ENCODE measurements at regions not wholly inside any gene's neighbourhood (a gene's known extent, or its start where the extent isn't known, plus 50 kb on each side); places are given as distances from the start of the nearest gene placed in this dataset.
"Not testable (repeated sequence)": the region's sequence is repeated elsewhere in the genome, so short reads cannot be mapped to it uniquely, and the experiment has no call there.

- no peak overlapping the region for H3K4me2 ChIP-seq (ENCODE audit: low read depth, low read length)
- no peaks in the 10 kb centered on the region for H3K36me3 ChIP-seq (ENCODE audit: control insufficient read depth, insufficient read depth, low read length)
- no peaks in the 10 kb centered on the region for H4K20me1 ChIP-seq (ENCODE audit: insufficient read depth, low read length)
- H2AK5ac ChIP-seq (ENCODE audit: low read depth, low read length), result no peak overlapping the region
- H3K9ac ChIP-seq (ENCODE audit: low read depth, low read length), result no peak overlapping the region
- H4K8ac ChIP-seq (ENCODE audit: low read depth in 2 of 2, low read length in 2 of 2), result no peak overlapping the region
- H3K4me1 ChIP-seq (ENCODE audit: control insufficient read depth, insufficient read depth, low read length), result no peaks in the 10 kb centered on the region
- H3K9me3 ChIP-seq (ENCODE audit: control insufficient read depth, insufficient read depth, low read length), result no peaks in the 10 kb centered on the region
- no peak overlapping the region for H2BK5ac ChIP-seq (ENCODE audit: low read depth, low read length, poor library complexity, severe bottlenecking)
- DNase-seq (no peak), ATAC-seq (ENCODE audit: low read depth) (no peak)
- no CpG with 5 or more reads among the region's 3 CpGs for WGBS, 2 experiments (ENCODE audit: extremely low coverage in 2 of 2, insufficient read length in 1 of 2)
- H2BK15ac ChIP-seq (ENCODE audit: low read depth, low read length), result no peak overlapping the region
- no TSS peak for BruUV-seq (replicated peaks)
- H3K14ac ChIP-seq (replicated peaks; ENCODE audit: low read depth, low read length), result no peak overlapping the region
- H3K27ac ChIP-seq (ENCODE audit: insufficient read depth, low read length), result no peak overlapping the region
- peak overlapping the region; percentile 58 for H2AFZ ChIP-seq (replicated peaks; ENCODE audit: low read length, poor library complexity)
- intact Hi-C loops (cut with micrococcal nuclease) (no loop called here), dilution Hi-C loops (cut with HindIII; ENCODE audit: low sequenced_read_pairs, unreplicated experiment) (no loop called here), in situ Hi-C loops (cut with MboI; ENCODE audit: low sequenced_read_pairs) (no loop called here)
- H2AK9ac ChIP-seq (replicated peaks; ENCODE audit: low read depth, low read length, poor library complexity), result no peak overlapping the region
- no peak overlapping the region for H4K91ac ChIP-seq (ENCODE audit: insufficient read depth, low read depth, low read length)
- no peak overlapping the region for H3K56ac ChIP-seq (ENCODE audit: extremely low read depth, insufficient read depth, low read length)
- no peak overlapping the region for H2BK120ac ChIP-seq (ENCODE audit: low read depth, low read length)
- no peak overlapping the region for H3K23ac ChIP-seq (ENCODE audit: low read depth, low read length)
- H3K79me1 ChIP-seq (ENCODE audit: low read depth in 1 of 2, low read length in 2 of 2), result no peaks in the 10 kb centered on the region
- no peak overlapping the region for H3K4ac ChIP-seq (ENCODE audit: low read depth, low read length)
- H3K4me3 ChIP-seq (ENCODE audit: insufficient read depth, low read depth, low read length), result no peak overlapping the region
- POLR2A ChIA-PET (ENCODE audit: unreplicated experiment), result no interaction called here
- no peak overlapping the region for H4K5ac ChIP-seq (ENCODE audit: low read depth, low read length)
- H2BK20ac ChIP-seq (ENCODE audit: low read depth, low read length), result no peak overlapping the region
- H3K27me3 ChIP-seq (ENCODE audit: control insufficient read depth, insufficient read depth, low read length), result peaks cover 12% of the 10 kb centered on the region
- no peaks in the 10 kb centered on the region for H3K9me1 ChIP-seq (ENCODE audit: insufficient read depth, low read length)
- no peak overlapping the region for H3K18ac ChIP-seq (ENCODE audit: low read depth, low read length)
- no peak for TF ChIP-seq SMC3 (IDR thresholded peaks at IDR 0.05; ENCODE audit: low read depth, low read length)
- no peak for TF ChIP-seq RCOR1 (IDR thresholded peaks at IDR 0.05; ENCODE audit: insufficient replicate concordance, low read length)
- TF ChIP-seq POLR2A (IDR thresholded peaks at IDR 0.05; ENCODE audit: low read depth, low read length), result no peak
- TF ChIP-seq MAZ (IDR thresholded peaks at IDR 0.05; ENCODE audit: borderline replicate concordance, low read depth, low read length), result no peak
- TF ChIP-seq CTCF (conservative IDR thresholded peaks at IDR 0.05; ENCODE audit: low read depth, low read length), result no peak
- TF ChIP-seq RFX5 (IDR thresholded peaks at IDR 0.05; ENCODE audit: low read depth, low read length), result no peak
- CTCF ChIA-PET, result no interaction called here
Observed at GRCh38 chr2:97348265-97348664, 235.3 kb downstream of the ANKRD36 start.

GRCh38 chr2:97344937-97345336 is 232.0 kb downstream of the ANKRD36 start:
- H3K27ac ChIP-seq (ENCODE audit: insufficient read depth, low read length); H4K5ac ChIP-seq (ENCODE audit: low read depth, low read length); H2BK120ac ChIP-seq (ENCODE audit: low read depth, low read length); dilution Hi-C loops (cut with HindIII; ENCODE audit: low sequenced_read_pairs, unreplicated experiment); H3K9ac ChIP-seq (ENCODE audit: low read depth, low read length); ATAC-seq (ENCODE audit: low read depth); intact Hi-C loops (cut with micrococcal nuclease); H2BK20ac ChIP-seq (ENCODE audit: low read depth, low read length); H2AK9ac ChIP-seq (replicated peaks; ENCODE audit: low read depth, low read length, poor library complexity); in situ Hi-C loops (cut with MboI; ENCODE audit: low sequenced_read_pairs); H2BK5ac ChIP-seq (ENCODE audit: low read depth, low read length, poor library complexity, severe bottlenecking); BruUV-seq (replicated peaks); H3K18ac ChIP-seq (ENCODE audit: low read depth, low read length); H2AK5ac ChIP-seq (ENCODE audit: low read depth, low read length); H3K36me3 ChIP-seq (ENCODE audit: control insufficient read depth, insufficient read depth, low read length); H2AFZ ChIP-seq (replicated peaks; ENCODE audit: low read length, poor library complexity); H4K20me1 ChIP-seq (ENCODE audit: insufficient read depth, low read length); H3K56ac ChIP-seq (ENCODE audit: extremely low read depth, insufficient read depth, low read length); H3K4me2 ChIP-seq (ENCODE audit: low read depth, low read length); H2BK15ac ChIP-seq (ENCODE audit: low read depth, low read length); H3K4ac ChIP-seq (ENCODE audit: low read depth, low read length); H4K8ac ChIP-seq (ENCODE audit: low read depth in 2 of 2, low read length in 2 of 2); H3K9me1 ChIP-seq (ENCODE audit: insufficient read depth, low read length); DNase-seq; POLR2A ChIA-PET (ENCODE audit: unreplicated experiment); H3K9me3 ChIP-seq (ENCODE audit: control insufficient read depth, insufficient read depth, low read length); CTCF ChIA-PET; H3K23ac ChIP-seq (ENCODE audit: low read depth, low read length); H3K79me1 ChIP-seq (ENCODE audit: low read depth in 1 of 2, low read length in 2 of 2); H3K27me3 ChIP-seq (ENCODE audit: control insufficient read depth, insufficient read depth, low read length); H3K14ac ChIP-seq (replicated peaks; ENCODE audit: low read depth, low read length); H3K4me1 ChIP-seq (ENCODE audit: control insufficient read depth, insufficient read depth, low read length); H3K4me3 ChIP-seq (ENCODE audit: insufficient read depth, low read depth, low read length); H4K91ac ChIP-seq (ENCODE audit: insufficient read depth, low read depth, low read length): not testable (repeated sequence)
- no CpG with 5 or more reads among the region's 4 CpGs for WGBS, 2 experiments (ENCODE audit: extremely low coverage in 2 of 2, insufficient read length in 1 of 2)
